ENCODE measurements at regions not wholly inside any gene's neighbourhood (a gene's known extent, or its start where the extent isn't known, plus 50 kb on each side); places are given as distances from the start of the nearest gene placed in this dataset.
"Not testable (repeated sequence)": the region's sequence is repeated elsewhere in the genome, so short reads cannot be mapped to it uniquely, and the experiment has no call there.

DNA sequence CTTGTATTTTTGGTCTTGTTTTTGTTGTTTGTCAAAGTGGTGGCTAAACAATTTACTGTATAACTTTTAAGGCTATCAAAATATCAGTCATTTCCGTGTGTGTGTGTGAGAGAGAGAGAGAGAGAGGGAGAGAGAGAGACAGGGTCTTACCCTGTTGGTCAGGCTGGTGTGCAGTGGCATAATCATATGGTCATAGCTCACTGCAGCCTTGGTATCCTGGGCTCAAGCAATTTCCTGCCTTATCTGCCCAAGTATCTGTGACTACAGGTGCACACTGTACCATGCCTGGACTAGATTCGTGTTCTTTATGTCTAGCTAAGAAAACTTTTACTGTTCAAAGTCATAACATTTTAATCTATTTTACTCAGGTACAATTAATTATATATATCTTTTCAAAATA, 313.1 kb upstream of the PUDP start:
- not testable (repeated sequence) for TF ChIP-seq TAF1 (IDR thresholded peaks at IDR 0.05; ENCODE audit: low read depth); EZH2 (IDR thresholded peaks at IDR 0.05; ENCODE audit: borderline replicate concordance, insufficient read depth, low read length, poor library complexity, severe bottlenecking); RAD21 (conservative IDR thresholded peaks at IDR 0.05); POLR2AphosphoS5 (IDR thresholded peaks at IDR 0.05); MXI1 (conservative IDR thresholded peaks at IDR 0.05; ENCODE audit: poor library complexity, severe bottlenecking)
- TF ChIP-seq, protein P1, sequence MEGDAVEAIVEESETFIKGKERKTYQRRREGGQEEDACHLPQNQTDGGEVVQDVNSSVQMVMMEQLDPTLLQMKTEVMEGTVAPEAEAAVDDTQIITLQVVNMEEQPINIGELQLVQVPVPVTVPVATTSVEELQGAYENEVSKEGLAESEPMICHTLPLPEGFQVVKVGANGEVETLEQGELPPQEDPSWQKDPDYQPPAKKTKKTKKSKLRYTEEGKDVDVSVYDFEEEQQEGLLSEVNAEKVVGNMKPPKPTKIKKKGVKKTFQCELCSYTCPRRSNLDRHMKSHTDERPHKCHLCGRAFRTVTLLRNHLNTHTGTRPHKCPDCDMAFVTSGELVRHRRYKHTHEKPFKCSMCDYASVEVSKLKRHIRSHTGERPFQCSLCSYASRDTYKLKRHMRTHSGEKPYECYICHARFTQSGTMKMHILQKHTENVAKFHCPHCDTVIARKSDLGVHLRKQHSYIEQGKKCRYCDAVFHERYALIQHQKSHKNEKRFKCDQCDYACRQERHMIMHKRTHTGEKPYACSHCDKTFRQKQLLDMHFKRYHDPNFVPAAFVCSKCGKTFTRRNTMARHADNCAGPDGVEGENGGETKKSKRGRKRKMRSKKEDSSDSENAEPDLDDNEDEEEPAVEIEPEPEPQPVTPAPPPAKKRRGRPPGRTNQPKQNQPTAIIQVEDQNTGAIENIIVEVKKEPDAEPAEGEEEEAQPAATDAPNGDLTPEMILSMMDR (IDR thresholded peaks at IDR 0.05; ENCODE audit: poor library complexity, severe bottlenecking), result not testable (repeated sequence)
- TF ChIP-seq, protein P2, sequence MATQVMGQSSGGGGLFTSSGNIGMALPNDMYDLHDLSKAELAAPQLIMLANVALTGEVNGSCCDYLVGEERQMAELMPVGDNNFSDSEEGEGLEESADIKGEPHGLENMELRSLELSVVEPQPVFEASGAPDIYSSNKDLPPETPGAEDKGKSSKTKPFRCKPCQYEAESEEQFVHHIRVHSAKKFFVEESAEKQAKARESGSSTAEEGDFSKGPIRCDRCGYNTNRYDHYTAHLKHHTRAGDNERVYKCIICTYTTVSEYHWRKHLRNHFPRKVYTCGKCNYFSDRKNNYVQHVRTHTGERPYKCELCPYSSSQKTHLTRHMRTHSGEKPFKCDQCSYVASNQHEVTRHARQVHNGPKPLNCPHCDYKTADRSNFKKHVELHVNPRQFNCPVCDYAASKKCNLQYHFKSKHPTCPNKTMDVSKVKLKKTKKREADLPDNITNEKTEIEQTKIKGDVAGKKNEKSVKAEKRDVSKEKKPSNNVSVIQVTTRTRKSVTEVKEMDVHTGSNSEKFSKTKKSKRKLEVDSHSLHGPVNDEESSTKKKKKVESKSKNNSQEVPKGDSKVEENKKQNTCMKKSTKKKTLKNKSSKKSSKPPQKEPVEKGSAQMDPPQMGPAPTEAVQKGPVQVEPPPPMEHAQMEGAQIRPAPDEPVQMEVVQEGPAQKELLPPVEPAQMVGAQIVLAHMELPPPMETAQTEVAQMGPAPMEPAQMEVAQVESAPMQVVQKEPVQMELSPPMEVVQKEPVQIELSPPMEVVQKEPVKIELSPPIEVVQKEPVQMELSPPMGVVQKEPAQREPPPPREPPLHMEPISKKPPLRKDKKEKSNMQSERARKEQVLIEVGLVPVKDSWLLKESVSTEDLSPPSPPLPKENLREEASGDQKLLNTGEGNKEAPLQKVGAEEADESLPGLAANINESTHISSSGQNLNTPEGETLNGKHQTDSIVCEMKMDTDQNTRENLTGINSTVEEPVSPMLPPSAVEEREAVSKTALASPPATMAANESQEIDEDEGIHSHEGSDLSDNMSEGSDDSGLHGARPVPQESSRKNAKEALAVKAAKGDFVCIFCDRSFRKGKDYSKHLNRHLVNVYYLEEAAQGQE (IDR thresholded peaks at IDR 0.05; ENCODE audit: borderline replicate concordance), result not testable (repeated sequence)

Data from neural cell (in vitro differentiated cells).